SK-N-SH (cell line): ENCODE measurements at regions not wholly inside any gene's neighbourhood (a gene's known extent, or its start where the extent isn't known, plus 50 kb on each side); places are given as distances from the start of the nearest gene placed in this dataset.
"Not testable (repeated sequence)": the region's sequence is repeated elsewhere in the genome, so short reads cannot be mapped to it uniquely, and the experiment has no call there.

Experiments used
- EZH2phosphoT487 ChIP-seq: fragments of 200-600 bp; sonication (generic); IDR thresholded peaks from 2 replicates; pipeline ENCODE4 v1.6.1; 2017; ENCODE audit warnings: low read depth, mixed run types, mild to moderate bottlenecking, antibody characterized with exemption, moderate library complexity, borderline replicate concordance
- GABPA ChIP-seq: IDR thresholded peaks from 2 replicates; pipeline ENCODE4 v1.4.0; 2012; ENCODE audit warnings: low read depth, mild to moderate bottlenecking
- JUND ChIP-seq: IDR thresholded peaks from 2 replicates; pipeline ENCODE4 v1.4.0; 2012
- NFIC ChIP-seq: IDR thresholded peaks from 2 replicates; pipeline ENCODE4 v1.4.0; 2012; ENCODE audit warnings: borderline replicate concordance
- NRF1 ChIP-seq: IDR thresholded peaks from 2 replicates; pipeline ENCODE4 v1.6.1; 2012; ENCODE audit warnings: low read depth, mild to moderate bottlenecking, low read length
- POLR2AphosphoS5 ChIP-seq: IDR thresholded peaks from 2 replicates; pipeline ENCODE4 v1.6.1; 2012; ENCODE audit warnings: low read depth, low read length
- TEAD4 ChIP-seq: IDR thresholded peaks from 2 replicates; pipeline ENCODE4 v1.4.0; 2012; ENCODE audit warnings: mild to moderate bottlenecking, borderline replicate concordance; ENCODE audit not compliant: insufficient read depth
- YY1 ChIP-seq: IDR thresholded peaks from 2 replicates; pipeline ENCODE4 v1.4.0; 2012; ENCODE audit warnings: low read depth, mild to moderate bottlenecking
- TF ChIP-seq, protein P1 (sequence below): fragments of 200-600 bp; sonication (generic); IDR thresholded peaks from 2 replicates; pipeline ENCODE4 v1.6.1; 2017; ENCODE audit warnings: antibody characterized with exemption, mild to moderate bottlenecking, moderate library complexity
- TF ChIP-seq, protein P2 (sequence below): IDR thresholded peaks from 2 replicates; pipeline ENCODE4 v1.4.0; 2012; ENCODE audit warnings: low read depth
- TF ChIP-seq, protein P3 (sequence below): IDR thresholded peaks from 2 replicates; pipeline ENCODE4; 2012

DNA sequence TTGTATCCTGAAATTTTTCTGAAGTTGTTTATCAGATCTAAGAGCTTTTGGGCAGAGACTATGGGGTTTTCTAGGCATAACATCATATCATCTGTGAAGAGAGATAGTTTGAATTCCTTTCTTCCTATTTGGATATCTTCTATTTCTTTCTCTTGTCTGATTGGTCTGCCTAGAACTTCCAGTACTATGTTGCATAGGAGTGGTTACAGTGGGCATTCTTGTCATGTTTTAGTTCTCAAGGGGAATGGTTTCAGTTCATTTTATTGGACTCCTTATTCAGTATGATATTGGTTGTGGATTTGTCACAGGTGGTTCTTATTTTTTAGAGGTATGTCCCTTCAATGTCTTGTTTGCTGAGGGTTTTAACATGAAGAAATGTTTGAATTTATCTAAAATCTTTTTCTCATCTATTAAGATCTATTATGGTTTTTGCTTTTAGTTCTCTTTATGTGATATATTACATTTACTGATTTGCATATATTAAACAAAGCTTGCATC is 286.6 kb upstream of the C1QTNF3 start:
- not testable (repeated sequence) for TF ChIP-seq JUND, YY1, POLR2AphosphoS5, EZH2phosphoT487, TEAD4, NFIC, NRF1, GABPA
- TF ChIP-seq, protein P1, sequence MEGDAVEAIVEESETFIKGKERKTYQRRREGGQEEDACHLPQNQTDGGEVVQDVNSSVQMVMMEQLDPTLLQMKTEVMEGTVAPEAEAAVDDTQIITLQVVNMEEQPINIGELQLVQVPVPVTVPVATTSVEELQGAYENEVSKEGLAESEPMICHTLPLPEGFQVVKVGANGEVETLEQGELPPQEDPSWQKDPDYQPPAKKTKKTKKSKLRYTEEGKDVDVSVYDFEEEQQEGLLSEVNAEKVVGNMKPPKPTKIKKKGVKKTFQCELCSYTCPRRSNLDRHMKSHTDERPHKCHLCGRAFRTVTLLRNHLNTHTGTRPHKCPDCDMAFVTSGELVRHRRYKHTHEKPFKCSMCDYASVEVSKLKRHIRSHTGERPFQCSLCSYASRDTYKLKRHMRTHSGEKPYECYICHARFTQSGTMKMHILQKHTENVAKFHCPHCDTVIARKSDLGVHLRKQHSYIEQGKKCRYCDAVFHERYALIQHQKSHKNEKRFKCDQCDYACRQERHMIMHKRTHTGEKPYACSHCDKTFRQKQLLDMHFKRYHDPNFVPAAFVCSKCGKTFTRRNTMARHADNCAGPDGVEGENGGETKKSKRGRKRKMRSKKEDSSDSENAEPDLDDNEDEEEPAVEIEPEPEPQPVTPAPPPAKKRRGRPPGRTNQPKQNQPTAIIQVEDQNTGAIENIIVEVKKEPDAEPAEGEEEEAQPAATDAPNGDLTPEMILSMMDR = not testable (repeated sequence)
- TF ChIP-seq, protein P2, sequence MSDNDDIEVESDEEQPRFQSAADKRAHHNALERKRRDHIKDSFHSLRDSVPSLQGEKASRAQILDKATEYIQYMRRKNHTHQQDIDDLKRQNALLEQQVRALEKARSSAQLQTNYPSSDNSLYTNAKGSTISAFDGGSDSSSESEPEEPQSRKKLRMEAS = not testable (repeated sequence)
- TF ChIP-seq, protein P3, sequence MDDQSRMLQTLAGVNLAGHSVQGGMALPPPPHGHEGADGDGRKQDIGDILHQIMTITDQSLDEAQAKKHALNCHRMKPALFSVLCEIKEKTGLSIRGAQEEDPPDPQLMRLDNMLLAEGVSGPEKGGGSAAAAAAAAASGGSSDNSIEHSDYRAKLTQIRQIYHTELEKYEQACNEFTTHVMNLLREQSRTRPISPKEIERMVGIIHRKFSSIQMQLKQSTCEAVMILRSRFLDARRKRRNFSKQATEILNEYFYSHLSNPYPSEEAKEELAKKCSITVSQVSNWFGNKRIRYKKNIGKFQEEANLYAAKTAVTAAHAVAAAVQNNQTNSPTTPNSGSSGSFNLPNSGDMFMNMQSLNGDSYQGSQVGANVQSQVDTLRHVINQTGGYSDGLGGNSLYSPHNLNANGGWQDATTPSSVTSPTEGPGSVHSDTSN = not testable (repeated sequence)
